Sciatic nerve (tissue), 2 donors: ENCODE measurements at regions not wholly inside any gene's neighbourhood (a gene's known extent, or its start where the extent isn't known, plus 50 kb on each side); places are given as distances from the start of the nearest gene placed in this dataset.

ENCODE experiments used
- ATAC-seq: fragments of 200-7000 bp; cut with Tn5 transposase; one replicate; pipeline ENCODE4 v1.9.1; 2020; ENCODE audit warnings: mild to moderate bottlenecking, moderate library complexity
- DNase-seq: peaks from one replicate; pipeline ENCODE4 v3.0.0-alpha.2; 2020; ENCODE audit warnings: low spot score
- intact Hi-C: fragments of 100-400 bp; cut with DNase I; formaldehyde crosslinking; loops from one replicate; pipeline ENCODE4 v1.14.2; 2022
- donor health status: DM: no; HTN: no; CAD: no.
- donor health status: DM: no; HTN: no; CAD: no.

- no peak for DNase-seq
- intact Hi-C loops: no loop called here
- ATAC-seq: no peak
Measured at GRCh38 chr7:369476-370258, 79.7 kb downstream of the FOXL3 start.

DNA sequence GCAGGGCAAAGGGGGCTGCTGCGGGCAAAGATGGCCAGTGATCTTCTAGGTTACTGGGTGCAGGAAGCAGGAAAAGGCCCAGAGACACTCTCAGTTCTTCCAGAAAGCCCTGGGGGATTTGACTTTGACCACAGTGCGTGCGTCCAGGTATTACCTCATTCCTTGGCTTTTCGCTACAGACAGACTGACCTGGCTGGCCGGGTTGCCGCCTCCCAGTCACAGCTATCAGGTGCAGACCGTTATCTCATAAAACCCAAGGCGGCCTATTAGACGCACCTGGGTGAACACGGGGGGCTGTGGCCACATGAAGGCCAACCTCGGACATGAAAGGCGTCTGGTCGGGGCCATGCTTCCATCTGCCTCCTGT is 80.3 kb downstream of the FOXL3 start:
- ATAC-seq: no peak
- peak; percentile 52 for DNase-seq
- intact Hi-C loops: no loop called here

DNA sequence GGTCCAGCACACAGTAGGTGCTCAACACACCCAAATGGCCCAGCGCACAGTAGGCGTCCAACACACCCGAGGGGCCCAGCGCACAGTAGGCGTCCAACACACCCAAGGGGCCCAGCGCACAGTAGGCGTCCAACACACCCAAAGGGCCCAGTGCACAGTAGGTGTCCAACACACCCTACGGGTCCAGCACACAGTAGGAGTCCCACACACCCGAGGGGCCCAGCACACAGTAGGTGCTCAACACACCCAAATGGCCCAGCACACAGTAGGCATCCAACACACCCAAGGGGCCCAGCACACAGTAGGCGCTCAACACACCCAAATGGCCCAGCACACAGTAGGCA is 80.8 kb downstream of the FOXL3 start:
- no peak for DNase-seq
- ATAC-seq: no peak
- intact Hi-C loops: no loop called here

DNA sequence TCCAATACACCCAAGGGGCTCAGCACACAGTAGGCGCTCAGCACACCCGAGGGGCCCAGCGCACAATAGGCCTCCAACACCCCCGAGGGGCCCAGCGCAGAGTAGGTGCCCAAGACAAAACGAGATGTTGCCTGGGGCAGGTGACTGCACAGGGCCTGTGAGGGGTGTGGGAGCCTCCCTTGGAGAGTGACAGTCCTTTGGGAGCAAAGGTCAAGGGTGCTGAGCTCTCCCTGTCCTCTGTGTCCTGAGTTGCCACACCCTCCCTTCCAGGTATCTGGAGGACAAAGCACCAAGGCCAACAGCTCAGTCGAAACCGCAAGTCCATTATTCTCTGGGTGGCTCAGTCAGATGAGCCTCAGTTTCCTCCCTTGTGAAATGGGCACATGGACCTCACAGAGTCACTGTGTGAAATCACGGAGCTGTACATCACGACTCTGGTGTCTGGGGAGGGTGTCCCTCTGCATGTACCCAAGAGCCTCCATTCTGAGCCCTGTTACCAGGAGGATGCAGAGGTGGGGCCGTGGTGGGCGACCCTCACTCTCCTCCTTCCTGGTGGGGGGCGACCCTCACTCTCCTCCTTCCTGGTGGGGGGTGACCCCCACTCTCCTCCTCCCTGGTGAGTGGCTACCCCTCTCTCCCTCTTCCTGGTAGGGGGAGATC is 81.3 kb downstream of the FOXL3 start:
- intact Hi-C loops: no loop called here
- DNase-seq: peak; percentile 42
- no peak for ATAC-seq

DNA sequence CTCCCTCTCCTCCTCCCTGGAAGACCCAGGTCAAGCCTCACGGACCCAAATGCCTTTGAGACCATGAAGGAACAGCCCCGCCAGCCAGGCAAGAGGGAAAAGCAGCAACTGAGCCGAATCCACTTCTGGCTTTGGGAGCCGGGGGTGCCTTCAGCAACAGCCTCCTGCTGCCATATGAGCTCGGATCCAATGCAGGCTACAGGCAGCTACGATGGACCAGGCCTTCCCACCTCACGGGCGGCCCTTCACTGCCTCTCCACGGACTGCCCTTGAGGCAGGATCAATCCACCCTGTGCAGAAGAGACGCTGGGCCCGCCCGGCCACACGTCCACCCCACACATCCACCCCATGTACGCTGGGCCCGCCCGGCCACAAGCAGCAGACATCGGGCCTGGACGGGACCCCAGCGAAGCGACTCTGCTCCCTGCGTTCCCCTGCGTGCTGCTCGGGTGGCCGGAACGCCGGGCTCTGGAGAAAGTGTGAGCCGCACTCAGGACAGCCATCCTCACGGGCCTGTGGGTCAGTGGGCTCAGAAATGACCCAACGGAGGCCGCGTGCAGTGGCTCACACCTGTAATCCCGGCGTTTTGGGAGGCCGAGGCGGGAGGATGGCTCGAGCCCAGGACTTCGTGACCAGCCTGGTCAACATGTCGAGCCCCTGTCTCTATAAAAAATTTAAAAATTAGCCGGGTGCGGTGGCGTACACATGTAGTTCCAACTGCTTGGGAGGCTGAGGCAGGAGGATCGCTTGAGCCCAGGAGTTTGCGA is 82.0 kb downstream of the FOXL3 start:
- DNase-seq (peak; percentile 52), ATAC-seq (no peak)
- intact Hi-C loops: no loop called here

DNA sequence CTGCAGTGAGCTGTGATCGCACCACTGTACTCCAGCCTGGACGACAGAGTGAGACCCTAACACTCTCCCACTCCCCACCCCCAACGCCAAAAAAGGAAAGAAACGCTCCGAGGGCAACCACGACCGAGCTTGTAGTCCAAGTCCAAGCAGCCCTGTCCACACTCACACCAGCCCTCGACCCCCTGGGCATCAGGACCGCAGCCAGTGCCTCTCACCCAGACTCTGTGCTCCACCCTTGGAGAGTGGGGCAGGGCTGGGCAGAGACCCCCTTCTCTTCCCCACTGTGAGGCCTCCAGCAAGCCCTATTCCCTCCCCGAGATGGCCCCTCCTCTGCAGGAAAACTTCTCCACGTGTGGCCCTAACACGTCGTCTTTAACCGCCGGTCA is 82.6 kb downstream of the FOXL3 start:
- intact Hi-C loops: no loop called here
- DNase-seq (peak; percentile 50), ATAC-seq (no peak)

- DNase-seq (no peak), ATAC-seq (no peak)
- intact Hi-C loops: no loop called here
Measured at GRCh38 chr7:372932-373791, 83.2 kb downstream of the FOXL3 start.

DNA sequence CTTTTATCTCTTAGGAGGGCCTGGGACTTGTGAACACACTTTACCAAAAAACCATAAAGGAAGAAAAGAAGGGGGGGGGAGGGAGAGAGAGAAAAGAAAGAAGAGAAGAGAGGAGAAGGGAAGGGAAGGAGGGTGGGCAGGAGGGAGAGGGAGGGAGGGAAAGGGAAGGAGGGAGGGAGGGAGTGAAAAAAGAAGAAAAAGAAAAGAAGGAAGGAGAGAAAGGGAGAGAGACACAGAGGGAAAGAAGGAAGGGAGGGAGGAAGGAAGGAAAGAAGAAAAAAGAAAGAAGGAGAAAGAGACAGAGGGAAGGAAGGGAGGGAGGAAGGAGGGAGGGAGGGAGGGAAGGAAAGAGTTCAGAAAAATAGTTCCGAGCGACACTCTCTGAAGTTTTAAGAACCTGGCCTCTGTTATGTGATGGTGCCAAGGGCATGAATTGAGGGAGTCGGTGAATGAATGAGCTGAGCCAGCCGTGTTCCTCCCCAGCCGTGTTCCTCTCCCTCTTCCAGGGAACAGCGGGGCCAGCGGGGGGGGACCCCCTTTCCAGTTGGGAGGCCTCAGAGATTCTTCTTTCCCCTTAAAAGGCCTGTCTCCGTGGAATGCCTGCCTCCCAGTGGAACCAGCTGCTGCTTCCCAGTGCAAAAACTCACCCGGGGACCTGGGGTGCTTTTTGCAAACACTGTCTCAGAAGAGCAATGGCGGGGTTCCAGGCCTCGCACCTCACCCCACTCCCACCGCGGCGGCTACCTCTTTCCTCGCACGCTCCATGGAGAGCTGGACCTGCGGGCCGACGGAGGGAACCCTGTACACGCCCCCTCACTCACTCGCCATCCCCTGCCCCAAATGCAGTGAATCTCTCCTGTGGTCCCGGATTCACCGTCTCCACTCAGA is 84.1 kb downstream of the FOXL3 start:
- intact Hi-C loops: no loop called here
- no peak for ATAC-seq
- no peak for DNase-seq

GRCh38 chr7:374706-375311 is 84.8 kb downstream of the FOXL3 start:
- intact Hi-C loops: no loop called here
- DNase-seq (no peak), ATAC-seq (no peak)

DNA sequence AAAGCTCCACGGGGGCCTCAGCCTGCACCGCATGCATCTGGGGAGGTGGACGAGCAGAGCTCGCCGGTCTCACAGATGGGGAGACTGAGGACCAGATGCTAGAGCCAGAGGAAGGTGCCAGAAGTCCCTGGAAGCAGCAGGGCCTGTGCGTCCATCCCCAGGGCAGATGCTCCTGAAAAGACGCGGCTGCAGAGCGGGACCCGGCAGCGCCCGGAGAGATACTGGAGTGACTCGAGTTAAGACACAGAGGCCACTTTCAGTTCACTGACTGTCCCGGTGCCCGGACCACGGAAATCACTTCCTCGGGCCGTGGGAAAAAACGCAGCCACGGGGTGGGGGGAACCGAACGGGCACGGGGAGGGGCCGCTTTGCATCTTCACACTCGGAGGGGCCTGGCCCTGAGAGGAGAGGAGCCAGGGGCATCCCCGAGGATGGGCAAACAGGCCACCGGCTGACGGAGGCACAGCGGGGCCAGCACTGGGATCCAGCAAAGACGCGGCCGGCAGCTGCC is 85.4 kb downstream of the FOXL3 start:
- DNase-seq (no peak), ATAC-seq (no peak)
- intact Hi-C loops: no loop called here

- ATAC-seq (no peak), DNase-seq (peak; percentile 36)
Measured at GRCh38 chr7:375901-376305, 85.9 kb downstream of the FOXL3 start.

GRCh38 chr7:376306-377079 is 86.5 kb downstream of the FOXL3 start:
- ATAC-seq (no peak), DNase-seq (peak; percentile 46)
- intact Hi-C loops: no loop called here

More at GRCh38 chr7:375901-376305, 85.9 kb downstream of the FOXL3 start:
- intact Hi-C loops: no loop called here

- DNase-seq: peak; percentile 45
- intact Hi-C loops: no loop called here
- ATAC-seq: no peak
Measured at GRCh38 chr7:377080-378040, 87.4 kb downstream of the FOXL3 start.

DNA sequence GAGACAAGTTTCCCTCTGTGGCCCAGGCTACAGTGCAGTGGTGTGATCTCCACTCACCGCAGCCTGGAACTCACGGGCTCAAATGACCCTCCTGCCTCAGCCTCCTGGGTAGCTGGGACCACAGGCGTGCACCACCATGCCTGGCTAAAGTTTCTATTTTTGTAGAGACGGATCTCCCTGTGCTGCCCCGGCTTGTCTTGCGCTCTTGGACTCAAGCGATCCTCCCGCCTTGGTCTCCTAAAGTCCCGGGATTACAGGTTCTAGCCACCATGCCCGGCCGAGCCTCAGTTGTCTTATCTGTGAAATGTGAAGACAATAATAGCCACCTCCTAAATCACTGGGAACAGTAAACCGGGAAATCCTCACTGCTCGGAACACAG is 88.1 kb downstream of the FOXL3 start:
- ATAC-seq: no peak
- DNase-seq: no peak
- intact Hi-C loops: no loop called here

- peak; percentile 45 for DNase-seq
- intact Hi-C loops: no loop called here
- peak; percentile 16 for ATAC-seq
Measured at GRCh38 chr7:378551-379455, 88.8 kb downstream of the FOXL3 start.
